ENCODE measurements at regions not wholly inside any gene's neighbourhood (a gene's known extent, or its start where the extent isn't known, plus 50 kb on each side); places are given as distances from the start of the nearest gene placed in this dataset.

- no peak for DNase-seq (ENCODE audit: low read depth)
- in situ Hi-C loops (cut with HindIII; ENCODE audit: low pct_unique_long_range_greater_than_20kb, low sequenced_read_pairs), result no loop called here
Measured at GRCh38 chr2:14684516-14684915, 52.0 kb downstream of the LRATD1 start.

- DNase-seq (ENCODE audit: low read depth), result no peak
- in situ Hi-C loops (cut with HindIII; ENCODE audit: low pct_unique_long_range_greater_than_20kb, low sequenced_read_pairs), result no loop called here
Measured at GRCh38 chr2:14690926-14691325, 58.4 kb downstream of the LRATD1 start.

- no peak for DNase-seq (ENCODE audit: low read depth)
- in situ Hi-C loops (cut with HindIII; ENCODE audit: low pct_unique_long_range_greater_than_20kb, low sequenced_read_pairs), result no loop called here
Measured at GRCh38 chr2:14693874-14694273, 61.4 kb downstream of the LRATD1 start.

GRCh38 chr2:14700753-14701152 lies 68.2 kb downstream of the LRATD1 start:
- DNase-seq (ENCODE audit: low read depth), result no peak
- in situ Hi-C loops (cut with HindIII; ENCODE audit: low pct_unique_long_range_greater_than_20kb, low sequenced_read_pairs), result no loop called here

GRCh38 chr2:14702258-14702657 lies 69.7 kb downstream of the LRATD1 start:
- DNase-seq (ENCODE audit: low read depth), result no peak
- in situ Hi-C loops (cut with HindIII; ENCODE audit: low pct_unique_long_range_greater_than_20kb, low sequenced_read_pairs), result no loop called here

GRCh38 chr2:14706201-14706600 lies 73.7 kb downstream of the LRATD1 start:
- in situ Hi-C loops (cut with HindIII; ENCODE audit: low pct_unique_long_range_greater_than_20kb, low sequenced_read_pairs), result no loop called here
- DNase-seq (ENCODE audit: low read depth), result no peak

GRCh38 chr2:14712111-14712510 lies 79.6 kb downstream of the LRATD1 start:
- no peak for DNase-seq (ENCODE audit: low read depth)
- in situ Hi-C loops (cut with HindIII; ENCODE audit: low pct_unique_long_range_greater_than_20kb, low sequenced_read_pairs), result no loop called here

- DNase-seq (ENCODE audit: low read depth), result no peak
- in situ Hi-C loops (cut with HindIII; ENCODE audit: low pct_unique_long_range_greater_than_20kb, low sequenced_read_pairs), result no loop called here
Measured at GRCh38 chr2:14713248-14713647, 80.7 kb downstream of the LRATD1 start.

- in situ Hi-C loops (cut with HindIII; ENCODE audit: low pct_unique_long_range_greater_than_20kb, low sequenced_read_pairs), result no loop called here
Measured at GRCh38 chr2:14715600-14715999, 83.1 kb downstream of the LRATD1 start.

GRCh38 chr2:14716319-14716718 lies 83.8 kb downstream of the LRATD1 start:
- in situ Hi-C loops (cut with HindIII; ENCODE audit: low pct_unique_long_range_greater_than_20kb, low sequenced_read_pairs), result no loop called here
- no peak for DNase-seq (ENCODE audit: low read depth)

More at GRCh38 chr2:14715600-14715999, 83.1 kb downstream of the LRATD1 start:
- no peak for DNase-seq (ENCODE audit: low read depth)

- in situ Hi-C loops (cut with HindIII; ENCODE audit: low pct_unique_long_range_greater_than_20kb, low sequenced_read_pairs), result no loop called here
- no peak for DNase-seq (ENCODE audit: low read depth)
Measured at GRCh38 chr2:14717131-14717530, 84.6 kb downstream of the LRATD1 start.

- in situ Hi-C loops (cut with HindIII; ENCODE audit: low pct_unique_long_range_greater_than_20kb, low sequenced_read_pairs), result no loop called here
- DNase-seq (ENCODE audit: low read depth), result no peak
Measured at GRCh38 chr2:14720319-14720718, 87.8 kb downstream of the LRATD1 start.

GRCh38 chr2:14720739-14721138 lies 88.2 kb downstream of the LRATD1 start:
- in situ Hi-C loops (cut with HindIII; ENCODE audit: low pct_unique_long_range_greater_than_20kb, low sequenced_read_pairs), result no loop called here
- no peak for DNase-seq (ENCODE audit: low read depth)

- in situ Hi-C loops (cut with HindIII; ENCODE audit: low pct_unique_long_range_greater_than_20kb, low sequenced_read_pairs), result no loop called here
- DNase-seq (ENCODE audit: low read depth), result no peak
Measured at GRCh38 chr2:14722904-14723570, 90.5 kb downstream of the LRATD1 start.

- in situ Hi-C loops (cut with HindIII; ENCODE audit: low pct_unique_long_range_greater_than_20kb, low sequenced_read_pairs), result no loop called here
- DNase-seq (ENCODE audit: low read depth), result no peak
Measured at GRCh38 chr2:14723684-14724083, 91.2 kb downstream of the LRATD1 start.

- in situ Hi-C loops (cut with HindIII; ENCODE audit: low pct_unique_long_range_greater_than_20kb, low sequenced_read_pairs), result no loop called here
- DNase-seq (ENCODE audit: low read depth), result no peak
Measured at GRCh38 chr2:14735696-14736095, 103.2 kb downstream of the LRATD1 start.

- in situ Hi-C loops (cut with HindIII; ENCODE audit: low pct_unique_long_range_greater_than_20kb, low sequenced_read_pairs), result no loop called here
- no peak for DNase-seq (ENCODE audit: low read depth)
Measured at GRCh38 chr2:14737201-14737600, 104.7 kb downstream of the LRATD1 start.

- no peak for DNase-seq (ENCODE audit: low read depth)
- in situ Hi-C loops (cut with HindIII; ENCODE audit: low pct_unique_long_range_greater_than_20kb, low sequenced_read_pairs), result no loop called here
Measured at GRCh38 chr2:14743861-14744260, 111.3 kb downstream of the LRATD1 start.

- in situ Hi-C loops (cut with HindIII; ENCODE audit: low pct_unique_long_range_greater_than_20kb, low sequenced_read_pairs), result no loop called here
- no peak for DNase-seq (ENCODE audit: low read depth)
Measured at GRCh38 chr2:14745288-14746076, 113.0 kb downstream of the LRATD1 start.

GRCh38 chr2:14746133-14746532 lies 113.6 kb downstream of the LRATD1 start:
- in situ Hi-C loops (cut with HindIII; ENCODE audit: low pct_unique_long_range_greater_than_20kb, low sequenced_read_pairs), result no loop called here
- DNase-seq (ENCODE audit: low read depth), result no peak
